D721Med (cell line): ENCODE measurements at regions not wholly inside any gene's neighbourhood (a gene's known extent, or its start where the extent isn't known, plus 50 kb on each side); places are given as distances from the start of the nearest gene placed in this dataset.

Source experiments
- DNase-seq: peaks from one replicate; pipeline ENCODE4 v3.0.0; 2011; ENCODE audit warnings: low spot score; ENCODE audit not compliant: insufficient read length
- FAIRE-seq: peaks from 2 replicates; lab custom pipeline; 2011; peaks lifted over from hg19 to GRCh38; lab: Jason Lieb, UNC
- TF ChIP-seq, protein P1 (sequence below): IDR thresholded peaks from 2 replicates; pipeline ENCODE4 v1.5.1; 2012; ENCODE audit warnings: mild to moderate bottlenecking, control low read depth; ENCODE audit not compliant: insufficient read depth; ENCODE audit errors: missing control alignments

- TF ChIP-seq, protein P1, sequence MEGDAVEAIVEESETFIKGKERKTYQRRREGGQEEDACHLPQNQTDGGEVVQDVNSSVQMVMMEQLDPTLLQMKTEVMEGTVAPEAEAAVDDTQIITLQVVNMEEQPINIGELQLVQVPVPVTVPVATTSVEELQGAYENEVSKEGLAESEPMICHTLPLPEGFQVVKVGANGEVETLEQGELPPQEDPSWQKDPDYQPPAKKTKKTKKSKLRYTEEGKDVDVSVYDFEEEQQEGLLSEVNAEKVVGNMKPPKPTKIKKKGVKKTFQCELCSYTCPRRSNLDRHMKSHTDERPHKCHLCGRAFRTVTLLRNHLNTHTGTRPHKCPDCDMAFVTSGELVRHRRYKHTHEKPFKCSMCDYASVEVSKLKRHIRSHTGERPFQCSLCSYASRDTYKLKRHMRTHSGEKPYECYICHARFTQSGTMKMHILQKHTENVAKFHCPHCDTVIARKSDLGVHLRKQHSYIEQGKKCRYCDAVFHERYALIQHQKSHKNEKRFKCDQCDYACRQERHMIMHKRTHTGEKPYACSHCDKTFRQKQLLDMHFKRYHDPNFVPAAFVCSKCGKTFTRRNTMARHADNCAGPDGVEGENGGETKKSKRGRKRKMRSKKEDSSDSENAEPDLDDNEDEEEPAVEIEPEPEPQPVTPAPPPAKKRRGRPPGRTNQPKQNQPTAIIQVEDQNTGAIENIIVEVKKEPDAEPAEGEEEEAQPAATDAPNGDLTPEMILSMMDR, result no peak
- DNase-seq (no peak), FAIRE-seq (no peak)
Measured at GRCh38 chr4:127210893-127211649, 421.7 kb upstream of the INTU start.

- FAIRE-seq, result no peak
- TF ChIP-seq, protein P1, result no peak
- no peak for DNase-seq
Measured at GRCh38 chr4:127211650-127212560, 420.9 kb upstream of the INTU start.

DNA sequence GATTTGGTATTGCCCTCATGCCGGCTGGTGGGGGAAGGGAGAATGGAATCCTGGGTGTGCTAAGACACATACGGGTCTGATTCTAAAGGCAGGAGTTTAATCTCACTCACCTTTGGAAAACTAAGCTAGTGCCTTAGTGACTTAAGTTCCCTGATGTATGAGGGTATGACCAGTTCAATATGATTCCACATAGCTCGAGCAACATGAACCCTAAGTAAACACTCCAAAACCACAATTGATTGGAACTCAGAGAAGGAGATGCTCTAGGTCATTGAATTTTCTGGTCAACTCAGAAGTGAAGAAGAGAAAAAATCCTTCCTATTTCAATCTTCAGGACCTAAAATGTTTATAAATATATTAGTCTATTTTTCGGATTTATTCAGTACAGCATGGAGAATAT is 420.1 kb upstream of the INTU start:
- FAIRE-seq (no peak), DNase-seq (no peak)
- TF ChIP-seq, protein P1, result no peak

DNA sequence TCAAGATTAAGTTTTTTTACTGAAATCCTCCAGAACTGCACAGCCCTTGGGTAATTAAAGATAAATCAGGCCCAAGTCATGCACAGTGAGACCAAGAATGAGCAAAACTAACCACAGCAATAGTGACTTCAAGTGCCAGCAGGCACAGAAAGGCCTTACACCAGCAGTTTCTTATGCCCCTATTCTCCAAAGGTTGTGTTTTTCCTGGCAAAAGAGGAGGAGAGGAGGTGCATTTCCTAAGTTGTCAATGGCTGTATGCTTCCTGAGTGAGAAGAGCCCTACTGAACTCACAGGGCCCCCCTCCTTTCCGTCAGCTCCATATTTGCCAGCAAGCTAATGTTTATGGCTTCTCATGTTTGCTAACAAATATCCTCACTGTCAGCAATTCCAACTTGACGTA is 418.7 kb upstream of the INTU start:
- TF ChIP-seq, protein P1, result no peak
- DNase-seq (no peak), FAIRE-seq (no peak)

- no peak for FAIRE-seq
- TF ChIP-seq, protein P1, result no peak
- no peak for DNase-seq
Measured at GRCh38 chr4:127214931-127215330, 417.8 kb upstream of the INTU start.

- TF ChIP-seq, protein P1, result no peak
Measured at GRCh38 chr4:127217586-127218229, 415.0 kb upstream of the INTU start.

More at GRCh38 chr4:127217586-127218229, 415.0 kb upstream of the INTU start:
- FAIRE-seq, result no peak
- DNase-seq, result no peak
